HG02678 (cell line): ENCODE measurements at regions not wholly inside any gene's neighbourhood (a gene's known extent, or its start where the extent isn't known, plus 50 kb on each side); places are given as distances from the start of the nearest gene placed in this dataset.

Source experiments
- ATAC-seq: cut with Tn5 transposase; IDR thresholded peaks from one replicate; pipeline ENCODE4 v1.9.1; 2021; ENCODE audit warnings: mild to moderate bottlenecking, moderate library complexity; ENCODE audit not compliant: unreplicated experiment

GRCh38 chr2:103264058-103264768 is 502.4 kb downstream of the TMEM182 start:
- no peak for ATAC-seq

- ATAC-seq, result no peak
Observed at GRCh38 chr2:103265521-103265920, 503.7 kb downstream of the TMEM182 start.

GRCh38 chr2:103268841-103269498 is 507.1 kb downstream of the TMEM182 start:
- ATAC-seq, result no peak

GRCh38 chr2:103276869-103277268 is 515.0 kb downstream of the TMEM182 start:
- ATAC-seq, result no peak

GRCh38 chr2:103284750-103285149 is 522.9 kb downstream of the TMEM182 start:
- no peak for ATAC-seq

GRCh38 chr2:103285354-103285753 is 523.5 kb downstream of the TMEM182 start:
- ATAC-seq, result no peak

GRCh38 chr2:103287746-103288145 is 525.9 kb downstream of the TMEM182 start:
- ATAC-seq, result no peak

- ATAC-seq, result no peak
Observed at GRCh38 chr2:103288696-103289095, 526.9 kb downstream of the TMEM182 start.

GRCh38 chr2:103289105-103289725 is 527.4 kb downstream of the TMEM182 start:
- ATAC-seq, result no peak

GRCh38 chr2:103292573-103292972 is 530.7 kb downstream of the TMEM182 start:
- ATAC-seq, result no peak

GRCh38 chr2:103293067-103293741 is 531.4 kb downstream of the TMEM182 start:
- ATAC-seq, result no peak

GRCh38 chr2:103293742-103294077 is 531.9 kb downstream of the TMEM182 start:
- no peak for ATAC-seq

GRCh38 chr2:103294420-103294819 is 532.6 kb downstream of the TMEM182 start:
- ATAC-seq, result no peak

GRCh38 chr2:103295591-103295990 is 533.8 kb downstream of the TMEM182 start:
- no peak for ATAC-seq

GRCh38 chr2:103324671-103325070 is 562.8 kb downstream of the TMEM182 start:
- no peak for ATAC-seq

GRCh38 chr2:103327386-103327785 is 565.6 kb downstream of the TMEM182 start:
- ATAC-seq, result no peak

GRCh38 chr2:103327966-103328365 is 566.1 kb downstream of the TMEM182 start:
- no peak for ATAC-seq

- no peak for ATAC-seq
Observed at GRCh38 chr2:103335403-103335802, 573.6 kb downstream of the TMEM182 start.

GRCh38 chr2:103338819-103339218 is 577.0 kb downstream of the TMEM182 start:
- ATAC-seq, result no peak

- ATAC-seq, result no peak
Observed at GRCh38 chr2:103346780-103347179, 584.9 kb downstream of the TMEM182 start.

- ATAC-seq, result no peak
Observed at GRCh38 chr2:103353774-103354173, 591.9 kb downstream of the TMEM182 start.

- no peak for ATAC-seq
Observed at GRCh38 chr2:103355287-103355686, 593.5 kb downstream of the TMEM182 start.
